KBM-7 (cell line): ENCODE measurements at regions not wholly inside any gene's neighbourhood (a gene's known extent, or its start where the extent isn't known, plus 50 kb on each side); places are given as distances from the start of the nearest gene placed in this dataset.
"Not testable (repeated sequence)": the region's sequence is repeated elsewhere in the genome, so short reads cannot be mapped to it uniquely, and the experiment has no call there.

ENCODE experiments used
- DNase-seq: peaks from one replicate; pipeline ENCODE4 v3.0.0-alpha.2; 2015
- in situ Hi-C: fragments of 300-500 bp; cut with MboI; formaldehyde crosslinking; loops from 2 replicates; pipeline ENCODE4 v1.14.3; 2020; ENCODE audit warnings: low sequenced_read_pairs, low pct_unique_long_range_greater_than_20kb, mixed read lengths

DNA sequence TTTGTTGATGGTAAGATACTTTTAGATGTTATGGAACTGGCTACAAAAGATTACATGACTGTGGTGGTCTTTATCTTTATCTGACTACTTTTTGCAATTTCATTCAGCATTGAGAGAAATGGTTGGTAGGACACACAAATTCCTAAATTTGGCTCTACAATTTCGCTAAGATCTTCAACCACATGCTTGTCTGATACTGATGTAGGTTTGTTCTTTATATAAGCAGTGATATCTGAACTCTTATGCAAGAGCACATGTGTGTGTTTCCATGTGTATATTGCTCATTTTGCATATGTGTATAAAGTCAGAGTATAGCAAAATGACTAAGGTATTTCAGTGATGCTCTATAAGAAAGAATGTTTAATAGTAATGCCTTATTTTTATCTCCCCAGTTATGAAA lies 501.5 kb downstream of the ARL4A start:
- no peak for DNase-seq
- in situ Hi-C loops: no loop called here

DNA sequence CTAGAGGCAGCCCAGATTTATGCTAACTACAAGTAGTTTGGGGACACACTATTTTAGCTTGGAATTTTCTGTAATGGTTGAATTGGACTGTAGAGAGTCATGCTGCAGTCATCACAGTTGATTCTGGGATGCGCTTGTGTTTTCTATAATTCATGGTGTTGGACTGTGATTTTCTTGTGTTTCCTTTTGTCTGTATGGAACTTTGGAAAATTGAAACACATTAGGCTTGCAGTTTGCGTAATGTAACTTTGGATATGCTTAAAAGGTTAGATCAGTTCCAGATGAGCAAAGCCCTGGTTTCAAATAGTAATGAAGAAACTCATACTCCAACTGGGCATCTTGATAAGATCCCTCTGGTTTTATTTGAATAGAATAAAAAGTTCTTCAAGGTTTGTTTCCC lies 502.2 kb downstream of the ARL4A start:
- in situ Hi-C loops: no loop called here
- no peak for DNase-seq

- no peak for DNase-seq
- in situ Hi-C loops: no loop called here
Observed at GRCh38 chr7:13197501-13197900, 510.1 kb downstream of the ARL4A start.

DNA sequence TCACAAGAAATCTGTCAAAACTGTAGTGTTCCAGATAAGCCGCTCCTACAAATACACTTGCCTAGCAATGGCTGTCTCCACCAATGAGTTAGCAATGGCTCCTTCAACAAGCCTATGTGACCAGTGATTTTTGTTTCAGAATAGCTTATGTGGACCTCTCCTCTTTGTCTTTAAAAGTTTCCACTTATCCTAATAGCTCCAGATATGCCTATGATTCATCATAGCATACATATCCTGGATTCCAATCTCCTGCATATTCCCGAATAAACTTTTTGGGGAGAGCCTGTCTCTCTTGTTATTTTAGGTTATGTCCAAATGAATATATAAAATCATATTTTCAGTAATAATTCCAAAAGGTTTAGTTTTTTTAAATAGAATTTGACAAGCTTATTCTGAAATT lies 510.6 kb downstream of the ARL4A start:
- DNase-seq: no peak
- in situ Hi-C loops: no loop called here

DNA sequence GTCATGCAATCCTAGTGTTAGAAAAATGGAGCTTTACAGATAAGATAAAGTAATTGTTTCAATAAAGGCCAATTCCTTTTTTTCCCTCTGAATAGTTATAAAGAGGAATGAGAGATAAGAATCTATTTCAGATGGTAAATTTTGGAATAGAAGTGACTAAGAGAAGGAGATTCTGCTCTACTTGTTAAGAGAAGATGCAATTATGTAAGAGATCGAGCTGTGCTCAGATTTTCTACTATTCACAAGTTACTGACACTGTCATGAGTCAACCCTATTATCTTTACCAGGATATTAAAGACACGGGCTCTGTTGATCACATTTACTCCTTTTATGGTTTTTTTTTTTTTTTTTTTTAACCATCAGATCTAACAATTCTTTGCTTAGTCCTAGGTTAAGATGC lies 511.3 kb downstream of the ARL4A start:
- no peak for DNase-seq
- in situ Hi-C loops: no loop called here

DNA sequence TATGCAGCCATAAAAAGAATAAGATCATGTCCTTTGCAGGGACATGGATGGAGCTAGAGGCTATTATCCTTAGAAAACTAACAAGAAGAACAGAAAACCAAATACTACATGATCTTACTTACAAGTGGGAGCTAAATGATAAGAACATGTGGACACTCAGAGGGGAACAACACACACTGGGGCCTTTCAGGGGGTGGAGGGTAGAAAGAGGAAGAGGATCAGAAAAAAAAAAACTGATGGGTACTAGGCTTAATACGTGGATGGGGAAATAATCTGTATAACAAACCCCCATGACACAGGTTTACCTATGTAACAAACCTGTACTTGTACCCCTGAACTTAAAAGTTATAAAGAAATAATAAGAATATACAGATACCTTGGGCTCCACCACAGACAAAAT lies 514.2 kb downstream of the ARL4A start:
- in situ Hi-C loops: no loop called here

DNA sequence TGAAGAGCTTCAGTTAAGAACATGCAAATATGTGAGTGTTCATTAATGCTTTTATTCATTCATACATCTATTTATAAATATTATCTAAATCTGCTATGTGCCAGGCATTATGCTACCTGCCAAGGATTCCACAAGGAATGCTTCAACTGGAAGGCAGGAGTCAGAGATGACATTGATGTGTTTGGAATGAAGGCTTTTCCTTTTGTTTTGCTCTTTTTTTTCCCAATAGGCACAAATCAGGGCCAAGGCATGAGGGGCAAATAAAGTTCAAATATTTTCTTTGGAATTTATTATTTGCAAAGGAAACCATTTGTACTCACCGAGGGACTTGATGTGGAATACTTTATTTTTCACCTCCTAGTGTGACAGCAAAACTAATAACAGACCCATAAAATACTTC lies 530.3 kb downstream of the ARL4A start:
- in situ Hi-C loops: no loop called here
- DNase-seq: no peak

More for the DNA sequence above, 514.2 kb downstream of the ARL4A start:
- DNase-seq: peak; percentile 46

- DNase-seq: no peak
- in situ Hi-C loops: no loop called here
Observed at GRCh38 chr7:13225068-13225467, 537.6 kb downstream of the ARL4A start.

DNA sequence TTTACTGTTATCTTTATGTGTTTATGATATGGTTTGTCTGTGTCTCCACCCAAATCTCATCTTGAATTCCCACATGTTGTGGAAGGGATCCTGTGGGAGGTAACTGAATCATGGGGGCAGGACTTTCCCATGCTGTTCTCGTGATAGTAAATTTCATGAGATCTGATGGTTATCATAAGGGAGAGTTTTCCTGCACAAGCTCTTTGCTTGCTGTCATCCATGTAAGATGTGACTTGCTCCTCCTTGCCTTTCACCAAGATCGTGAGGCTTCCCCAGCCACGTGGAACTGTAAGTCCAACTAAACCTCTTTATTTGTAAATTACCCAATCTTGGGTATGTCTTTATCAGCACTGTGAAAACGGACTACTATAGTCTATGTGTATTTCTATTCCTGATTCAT lies 539.0 kb downstream of the ARL4A start:
- in situ Hi-C loops: no loop called here

DNA sequence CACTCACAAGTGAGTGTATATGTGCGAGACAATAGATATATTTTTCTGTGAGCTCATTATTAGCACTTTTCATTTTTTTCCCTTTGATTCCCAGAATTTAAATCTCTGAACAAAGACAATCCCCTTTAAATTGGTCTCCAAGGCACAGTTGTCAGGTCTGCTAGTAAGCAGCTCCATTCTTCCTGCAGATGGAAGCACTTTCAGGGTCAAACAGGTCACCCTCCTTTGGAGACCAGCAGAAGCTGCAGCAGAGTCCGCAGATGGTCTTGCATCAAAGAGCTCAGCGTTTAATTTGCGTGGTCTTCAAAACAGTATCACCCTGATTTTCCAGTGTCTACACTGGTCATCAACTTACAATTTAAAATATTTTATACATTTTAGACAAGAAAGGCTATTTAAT lies 543.8 kb downstream of the ARL4A start:
- no peak for DNase-seq
- in situ Hi-C loops: no loop called here

More for the DNA sequence above, 539.0 kb downstream of the ARL4A start:
- no peak for DNase-seq

DNA sequence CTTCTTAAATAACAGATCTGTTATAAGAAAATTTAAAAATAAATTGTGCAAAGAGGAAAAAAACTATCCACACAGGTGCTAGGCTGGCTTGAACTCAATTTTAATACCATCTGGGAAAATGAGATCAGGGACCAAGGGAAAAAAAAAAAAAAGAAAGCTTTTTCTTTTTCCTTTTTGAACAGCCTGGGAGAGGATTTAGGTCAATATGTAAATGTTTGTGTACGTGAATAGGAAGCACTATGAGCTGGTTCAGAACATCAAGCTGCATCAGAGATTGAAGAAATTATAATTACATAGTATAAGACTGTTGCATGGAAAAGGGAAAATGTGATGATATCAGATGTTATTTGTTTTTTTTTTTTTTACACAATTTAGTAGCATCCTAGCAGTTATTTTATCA lies 548.0 kb downstream of the ARL4A start:
- in situ Hi-C loops: no loop called here
- no peak for DNase-seq

GRCh38 chr7:13236026-13236425 lies 548.6 kb downstream of the ARL4A start:
- no peak for DNase-seq
- in situ Hi-C loops: no loop called here

- no peak for DNase-seq
- in situ Hi-C loops: no loop called here
Observed at GRCh38 chr7:13240349-13240748, 552.9 kb downstream of the ARL4A start.

DNA sequence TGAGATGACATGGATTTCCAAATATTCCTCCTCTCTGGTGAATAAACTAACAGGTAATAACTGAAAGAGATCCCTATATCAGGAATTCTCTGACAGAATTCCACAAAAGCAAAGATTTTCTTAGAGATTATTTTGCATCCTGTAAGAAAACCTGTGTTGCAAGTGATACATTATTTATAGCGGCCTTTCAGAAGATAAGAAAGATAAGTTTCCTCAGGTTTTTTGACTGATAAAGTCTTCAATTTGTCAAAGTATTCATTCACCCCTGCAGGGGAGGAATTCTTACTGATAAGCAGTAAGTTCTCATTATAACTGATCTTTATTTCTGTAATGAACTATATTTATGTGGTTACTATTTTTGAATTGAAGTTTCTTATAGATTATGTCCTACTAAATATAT lies 554.0 kb downstream of the ARL4A start:
- no peak for DNase-seq
- in situ Hi-C loops: no loop called here

- in situ Hi-C loops: loop anchor here (25.0 kb wide), 1 partner anchor 620 kb away; no protein-coding TSS in a partner anchor
- DNase-seq: no peak
Observed at GRCh38 chr7:13257661-13258060, 570.2 kb downstream of the ARL4A start.

GRCh38 chr7:13258386-13258785 lies 571.0 kb downstream of the ARL4A start:
- DNase-seq: no peak
- in situ Hi-C loops: loop anchor here (25.0 kb wide), 1 partner anchor 621 kb away; no protein-coding TSS in a partner anchor

DNA sequence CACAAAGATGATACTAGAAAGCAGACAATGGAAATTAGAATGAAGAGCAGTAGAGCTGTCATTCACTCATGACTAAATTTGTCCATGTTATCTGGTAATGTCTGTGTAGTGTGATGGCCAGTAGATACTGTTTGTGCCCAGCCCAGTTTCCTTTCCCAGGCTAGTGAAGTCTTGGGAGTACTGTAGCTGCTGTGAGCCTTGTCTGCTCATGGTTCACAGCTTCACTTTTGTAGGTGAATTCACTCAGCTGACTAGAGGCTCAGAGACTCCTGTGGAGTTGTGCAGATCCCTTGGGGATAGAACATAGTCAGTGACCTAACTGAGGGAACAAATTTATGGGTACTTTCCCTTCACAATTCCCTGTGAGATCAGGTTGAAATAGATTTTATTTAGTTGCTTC lies 572.5 kb downstream of the ARL4A start:
- in situ Hi-C loops: loop anchor here (25.0 kb wide), 1 partner anchor 623 kb away; no protein-coding TSS in a partner anchor

GRCh38 chr7:13262929-13263530 lies 575.6 kb downstream of the ARL4A start:
- DNase-seq: peak; percentile 47
- in situ Hi-C loops: loop anchor here (25.0 kb wide), 1 partner anchor 626 kb away; no protein-coding TSS in a partner anchor

More for the DNA sequence above, 572.5 kb downstream of the ARL4A start:
- DNase-seq: no peak

- DNase-seq: no peak
- in situ Hi-C loops: loop anchor here (25.0 kb wide), 1 partner anchor 628 kb away; no protein-coding TSS in a partner anchor
Observed at GRCh38 chr7:13265271-13265670, 577.8 kb downstream of the ARL4A start.

DNA sequence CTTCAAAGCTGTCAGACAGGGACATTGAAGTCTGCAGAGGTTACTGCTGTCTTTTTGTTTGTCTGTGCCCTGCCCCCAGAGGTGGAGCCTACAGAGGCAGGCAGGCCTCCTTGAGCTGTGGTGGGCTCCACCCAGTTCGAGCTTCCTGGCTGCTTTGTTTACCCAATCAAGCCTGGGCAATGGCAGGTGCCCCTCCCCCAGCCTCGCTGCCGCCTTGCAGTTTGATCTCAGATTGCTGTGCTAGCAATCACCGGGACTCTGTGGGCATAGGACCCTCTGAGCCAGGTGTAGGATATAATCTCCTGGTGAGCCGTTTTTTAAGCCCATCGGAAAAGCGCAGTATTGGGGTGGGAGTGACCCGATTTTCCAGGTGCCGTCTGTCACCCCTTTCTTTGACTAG lies 586.8 kb downstream of the ARL4A start:
- not testable (repeated sequence) for DNase-seq
- in situ Hi-C loops: loop anchor here (25.0 kb wide), 1 partner anchor 637 kb away; no protein-coding TSS in a partner anchor

- DNase-seq: no peak
- in situ Hi-C loops: loop anchor here (25.0 kb wide), 1 partner anchor 1410 kb away; no protein-coding TSS in a partner anchor
Observed at GRCh38 chr7:13276977-13277376, 589.5 kb downstream of the ARL4A start.
